Nephron (organoid): ENCODE measurements at regions not wholly inside any gene's neighbourhood (a gene's known extent, or its start where the extent isn't known, plus 50 kb on each side); places are given as distances from the start of the nearest gene placed in this dataset.

Source experiments
- H3K27ac Mint-ChIP-seq, 3 experiments: 2 replicates each; pipeline ENCODE4 v1.8.0; 2020; ENCODE audit warnings: mixed read lengths in 3 of 3, mild to moderate bottlenecking in 2 of 3, moderate library complexity in 1 of 3
- H3K27me3 Mint-ChIP-seq: 2 replicates; pipeline ENCODE4 v1.8.0; 2021; ENCODE audit warnings: low read depth, mild to moderate bottlenecking, moderate library complexity, mixed read lengths
- H3K36me3 Mint-ChIP-seq: 2 replicates; pipeline ENCODE4 v1.8.0; 2020; ENCODE audit warnings: low read depth, mixed read lengths
- H3K4me1 Mint-ChIP-seq: 2 replicates; pipeline ENCODE4 v1.8.0; 2020; ENCODE audit warnings: mixed read lengths
- H3K4me3 Mint-ChIP-seq, 3 experiments: 2 replicates each; pipeline ENCODE4 v1.8.0; 2020; ENCODE audit warnings: mild to moderate bottlenecking in 3 of 3, mixed read lengths in 3 of 3, moderate library complexity in 2 of 3
- H3K9me3 Mint-ChIP-seq: 2 replicates; pipeline ENCODE4 v1.8.0; 2020; ENCODE audit warnings: mixed read lengths
- CTCF ChIP-seq, 3 experiments: fragments of 200-600 bp; sonication (generic); IDR thresholded peaks; one replicate each; pipeline ENCODE4 v1.5.0; 2021; ENCODE audit warnings: antibody characterized with exemption in 3 of 3; ENCODE audit not compliant: unreplicated experiment in 3 of 3

GRCh38 chr5:90109285-90109684, 300.3 kb downstream of the CETN3 start:
- Mint-ChIP-seq H3K36me3 (no peaks in the 10 kb centered on the region), H3K4me1 (peaks cover 18% of the 10 kb centered on the region), H3K27me3 (no peaks in the 10 kb centered on the region), H3K4me3 (no peak overlapping the region), H3K27ac (no peak overlapping the region), H3K9me3 (peaks cover 15% of the 10 kb centered on the region)
- no peak for TF ChIP-seq CTCF (IDR thresholded peaks at IDR 0.05; ENCODE audit: unreplicated experiment in 3 of 3)

- H3K4me1 Mint-ChIP-seq = peaks cover 10% of the 10 kb centered on the region
- TF ChIP-seq CTCF (IDR thresholded peaks at IDR 0.05; ENCODE audit: unreplicated experiment in 3 of 3) = no peak
- H3K27ac Mint-ChIP-seq = no peak overlapping the region
- no peaks in the 10 kb centered on the region for H3K36me3 Mint-ChIP-seq
- peaks cover 10% of the 10 kb centered on the region for H3K9me3 Mint-ChIP-seq
- no peak overlapping the region for H3K4me3 Mint-ChIP-seq
- H3K27me3 Mint-ChIP-seq = peaks cover 3% of the 10 kb centered on the region
Measured at GRCh38 chr5:90099099-90099498, 310.5 kb downstream of the CETN3 start.

GRCh38 chr5:90097082-90097477, 312.5 kb downstream of the CETN3 start:
- TF ChIP-seq CTCF (IDR thresholded peaks at IDR 0.05; ENCODE audit: unreplicated experiment in 3 of 3) = no peak
- Mint-ChIP-seq H3K27ac (no peak overlapping the region), H3K4me3 (no peak overlapping the region), H3K36me3 (no peaks in the 10 kb centered on the region), H3K9me3 (no peaks in the 10 kb centered on the region), H3K27me3 (no peaks in the 10 kb centered on the region), H3K4me1 (peaks cover 12% of the 10 kb centered on the region)

GRCh38 chr5:90096415-90097081, 313.0 kb downstream of the CETN3 start:
- no peaks in the 10 kb centered on the region for H3K27me3 Mint-ChIP-seq
- no peaks in the 10 kb centered on the region for H3K36me3 Mint-ChIP-seq
- no peak for TF ChIP-seq CTCF (IDR thresholded peaks at IDR 0.05; ENCODE audit: unreplicated experiment in 3 of 3)
- H3K4me3 Mint-ChIP-seq = no peak overlapping the region
- no peaks in the 10 kb centered on the region for H3K9me3 Mint-ChIP-seq
- H3K4me1 Mint-ChIP-seq = peaks cover 12% of the 10 kb centered on the region
- no peak overlapping the region for H3K27ac Mint-ChIP-seq

- TF ChIP-seq CTCF (IDR thresholded peaks at IDR 0.05; ENCODE audit: unreplicated experiment in 3 of 3) = no peak
- no peak overlapping the region for H3K4me3 Mint-ChIP-seq
- H3K27ac Mint-ChIP-seq = peak overlapping the region in 1 of 3 experiments; percentile 33
- H3K36me3 Mint-ChIP-seq = no peaks in the 10 kb centered on the region
- H3K27me3 Mint-ChIP-seq = no peaks in the 10 kb centered on the region
- peaks cover 12% of the 10 kb centered on the region for H3K4me1 Mint-ChIP-seq
- peaks cover 1% of the 10 kb centered on the region for H3K9me3 Mint-ChIP-seq
Measured at GRCh38 chr5:90095292-90096060, 314.1 kb downstream of the CETN3 start.
